IMR-90 (cell line): ENCODE measurements at regions not wholly inside any gene's neighbourhood (a gene's known extent, or its start where the extent isn't known, plus 50 kb on each side); places are given as distances from the start of the nearest gene placed in this dataset.

Experiments used
- ATAC-seq: fragments of 200-7000 bp; cut with Tn5 transposase; 2 replicates; pipeline ENCODE4 v1.9.1; 2020; ENCODE audit warnings: low read depth, mild to moderate bottlenecking, moderate library complexity
- BruUV-seq: library from RNA; stranded (reverse); fragments of 400-500 nt; replicated peaks from 2 replicates; lab custom pipeline; 2021; lab: Mats Ljungman, UMichigan
- CTCF ChIA-PET: fragments of 300-600 bp; formaldehyde crosslinking; extraction: SDS; loops from one replicate; lab custom pipeline; 2021; ENCODE audit warnings: antibody characterized with exemption; lab: Yijun Ruan, JAX
- POLR2A ChIA-PET: fragments of 300-600 bp; sonication (Branson Sonifier 250); formaldehyde crosslinking; loops from one replicate; lab custom pipeline; 2022; ENCODE audit warnings: antibody characterized with exemption; ENCODE audit not compliant: unreplicated experiment; lab: Charles Lee
- DNase-seq: peaks from one replicate; pipeline ENCODE4 v3.0.0; 2013
- H2AFZ ChIP-seq: replicated peaks from 2 replicates; pipeline ENCODE3; 2013; ENCODE audit warnings: low read length, mild to moderate bottlenecking; ENCODE audit not compliant: poor library complexity
- H2AK5ac ChIP-seq: 2 replicates; pipeline ENCODE4 v1.6.1; 2013; ENCODE audit warnings: low read depth, low read length, inconsistent platforms
- H2AK9ac ChIP-seq: replicated peaks from 2 replicates; pipeline ENCODE3; 2013; ENCODE audit warnings: mild to moderate bottlenecking, low read depth, low read length, moderate library complexity; ENCODE audit not compliant: poor library complexity
- H2BK120ac ChIP-seq: 2 replicates; pipeline ENCODE4 v1.6.1; 2013; ENCODE audit warnings: low read depth, low read length, inconsistent platforms
- H2BK15ac ChIP-seq: 3 replicates; pipeline ENCODE4 v1.6.1; 2013; ENCODE audit warnings: low read depth, low read length, inconsistent platforms
- H2BK20ac ChIP-seq: 2 replicates; pipeline ENCODE4 v1.6.1; 2013; ENCODE audit warnings: low read depth, mild to moderate bottlenecking, inconsistent platforms, low read length, moderate library complexity
- H2BK5ac ChIP-seq: 2 replicates; pipeline ENCODE4 v1.6.1; 2013; ENCODE audit warnings: mild to moderate bottlenecking, low read depth, low read length, inconsistent platforms; ENCODE audit not compliant: poor library complexity, severe bottlenecking
- H3K14ac ChIP-seq: replicated peaks from 2 replicates; pipeline ENCODE4 v1.6.1; 2013; ENCODE audit warnings: low read depth, low read length, inconsistent platforms
- H3K18ac ChIP-seq: 2 replicates; pipeline ENCODE4 v1.6.1; 2013; ENCODE audit warnings: low read depth, low read length, control low read depth
- H3K23ac ChIP-seq: 2 replicates; pipeline ENCODE4 v1.6.1; 2013; ENCODE audit warnings: low read depth, low read length, inconsistent platforms
- H3K27ac ChIP-seq: 2 replicates; pipeline ENCODE4 v1.5.1; 2013; ENCODE audit warnings: mild to moderate bottlenecking, control low read depth, low read length; ENCODE audit not compliant: insufficient read depth
- H3K27me3 ChIP-seq: 2 replicates; pipeline ENCODE4 v1.6.1; 2013; ENCODE audit warnings: low read length; ENCODE audit not compliant: control insufficient read depth, insufficient read depth
- H3K36me3 ChIP-seq: 2 replicates; pipeline ENCODE4 v1.6.1; 2013; ENCODE audit warnings: low read length, mixed read lengths; ENCODE audit not compliant: control insufficient read depth, insufficient read depth
- H3K4ac ChIP-seq: 2 replicates; pipeline ENCODE4 v1.6.1; 2013; ENCODE audit warnings: low read depth, low read length, inconsistent platforms
- H3K4me1 ChIP-seq: 2 replicates; pipeline ENCODE4 v1.6.1; 2013; ENCODE audit warnings: low read length, mixed read lengths; ENCODE audit not compliant: control insufficient read depth, insufficient read depth
- H3K4me2 ChIP-seq: 2 replicates; pipeline ENCODE4 v1.6.1; 2013; ENCODE audit warnings: low read depth, mild to moderate bottlenecking, control low read depth, low read length, moderate library complexity
- H3K4me3 ChIP-seq: 2 replicates; pipeline ENCODE4 v1.5.1; 2013; ENCODE audit warnings: low read depth, mild to moderate bottlenecking, control low read depth, low read length, moderate library complexity; ENCODE audit not compliant: insufficient read depth
- H3K56ac ChIP-seq: 2 replicates; pipeline ENCODE4 v1.6.1; 2013; ENCODE audit warnings: low read length, inconsistent platforms; ENCODE audit not compliant: insufficient read depth; ENCODE audit errors: extremely low read depth
- H3K79me1 ChIP-seq, 2 experiments: 2 replicates each; pipeline ENCODE4 v1.6.1; 2013; ENCODE audit warnings: low read length in 2 of 2, inconsistent platforms in 1 of 2, low read depth in 1 of 2
- H3K9ac ChIP-seq: 2 replicates; pipeline ENCODE4 v1.6.1; 2013; ENCODE audit warnings: low read depth, low read length, control low read depth
- H3K9me1 ChIP-seq: 2 replicates; pipeline ENCODE4 v1.6.1; 2013; ENCODE audit warnings: low read length, inconsistent platforms; ENCODE audit not compliant: insufficient read depth
- H3K9me3 ChIP-seq: 2 replicates; pipeline ENCODE4 v1.6.1; 2013; ENCODE audit warnings: low read length; ENCODE audit not compliant: control insufficient read depth, insufficient read depth
- H4K20me1 ChIP-seq: 2 replicates; pipeline ENCODE4 v1.6.1; 2013; ENCODE audit warnings: low read length, inconsistent platforms; ENCODE audit not compliant: insufficient read depth
- H4K5ac ChIP-seq: 2 replicates; pipeline ENCODE4 v1.6.1; 2013; ENCODE audit warnings: mild to moderate bottlenecking, low read depth, low read length, control low read depth
- H4K8ac ChIP-seq, 2 experiments: 2 replicates each; pipeline ENCODE4 v1.6.1; 2013; ENCODE audit warnings: low read depth in 2 of 2, low read length in 2 of 2, control low read depth in 1 of 2, inconsistent platforms in 1 of 2
- H4K91ac ChIP-seq: 2 replicates; pipeline ENCODE4 v1.6.1; 2013; ENCODE audit warnings: low read depth, low read length, inconsistent platforms; ENCODE audit not compliant: insufficient read depth
- BHLHE40 ChIP-seq: fragments of 150-350 bp; IDR thresholded peaks from 2 replicates; pipeline ENCODE4 v1.6.1; 2016; ENCODE audit warnings: mild to moderate bottlenecking, low read depth, low read length
- CHD1 ChIP-seq: IDR thresholded peaks from 2 replicates; pipeline ENCODE4 v1.6.1; 2012; ENCODE audit warnings: low read depth, low read length, improper control_type of control experiment
- CTCF ChIP-seq: conservative IDR thresholded peaks from 2 replicates; pipeline ENCODE4 v1.5.1; 2012; ENCODE audit warnings: mild to moderate bottlenecking, low read depth, low read length, improper control_type of control experiment
- ELK1 ChIP-seq: fragments of 150-350 bp; IDR thresholded peaks from 2 replicates; pipeline ENCODE4 v1.6.1; 2016; ENCODE audit warnings: low read depth, mild to moderate bottlenecking, low read length, moderate library complexity, borderline replicate concordance
- FOS ChIP-seq: fragments of 150-350 bp; IDR thresholded peaks from 2 replicates; pipeline ENCODE4 v1.6.1; 2016; ENCODE audit warnings: low read depth, low read length
- MAFK ChIP-seq: IDR thresholded peaks from 2 replicates; pipeline ENCODE4 v1.6.1; 2012; ENCODE audit warnings: low read depth, low read length, improper control_type of control experiment
- MAZ ChIP-seq: IDR thresholded peaks from 2 replicates; pipeline ENCODE4 v1.6.1; 2012; ENCODE audit warnings: low read depth, mild to moderate bottlenecking, low read length, improper control_type of control experiment, moderate library complexity, borderline replicate concordance
- NFE2L2 ChIP-seq: fragments of 150-350 bp; IDR thresholded peaks from 2 replicates; pipeline ENCODE4 v1.6.1; 2016; ENCODE audit warnings: low read depth, mild to moderate bottlenecking, low read length
- POLR2A ChIP-seq: IDR thresholded peaks from 2 replicates; pipeline ENCODE4 v1.6.1; 2012; ENCODE audit warnings: mild to moderate bottlenecking, low read depth, low read length
- RAD21 ChIP-seq: IDR thresholded peaks from 2 replicates; pipeline ENCODE4 v1.6.1; 2012; ENCODE audit warnings: low read length, improper control_type of control experiment
- SMC3 ChIP-seq: fragments of 150-350 bp; IDR thresholded peaks from 2 replicates; pipeline ENCODE4 v1.6.1; 2016; ENCODE audit warnings: low read depth, mild to moderate bottlenecking, antibody characterized with exemption, low read length, moderate library complexity
- WGBS, 2 experiments: methylation state at CpG; one replicate each; pipeline versions ENCODE4 v1.1.5 to v1.1.7; 2013; ENCODE audit warnings: missing lambda C conversion rate in 2 of 2; ENCODE audit not compliant: insufficient read length in 1 of 2; ENCODE audit errors: extremely low coverage in 2 of 2; 5-methylcytosine and 5-hydroxymethylcytosine counted together
- dilution Hi-C: fragments of 300-500 bp; cut with HindIII; formaldehyde crosslinking; loops from one replicate; pipeline ENCODE4 v1.14.3; 2018; ENCODE audit warnings: low sequenced_read_pairs; ENCODE audit not compliant: unreplicated experiment
- in situ Hi-C: fragments of 300-500 bp; cut with MboI; formaldehyde crosslinking; loops from 3 replicates; pipeline ENCODE4 v1.14.3; 2019; ENCODE audit warnings: low sequenced_read_pairs, inconsistent platforms, mixed read lengths
- intact Hi-C: fragments of 100-400 bp; cut with micrococcal nuclease; formaldehyde crosslinking; loops from 2 replicates; pipeline ENCODE4 v1.10.0; 2022

- TF ChIP-seq MAZ (0 out of 2 replicates have a peak, but pooled peaks have one; percentile 7), CHD1 (no peak; the same call in 1 of the 2 replicates)
These were observed 129.2 kb downstream of the HFE start (continued) for GRCh38 chr6:26216359-26216885.

GRCh38 chr6:26216886-26217713 is 129.9 kb downstream of the HFE start:
- Histone ChIP-seq H2BK5ac (peak overlapping the region; percentile 67), H3K79me1 (no peaks in the 10 kb centered on the region; a peak in 1 of 4 replicates), H3K4me1 (no peaks in the 10 kb centered on the region), H2AFZ (peak overlapping the region; percentile 85), H4K91ac (peak overlapping the region; percentile 57; the same call in 1 of the 2 replicates), H3K4me3 (peak overlapping the region; percentile 47), H4K20me1 (peaks cover 5% of the 10 kb centered on the region), H3K4ac (peak overlapping the region; percentile 50), H3K27me3 (no peaks in the 10 kb centered on the region), H3K56ac (peak overlapping the region; percentile 42; the same call in 1 of the 2 replicates), H3K9me1 (no peaks in the 10 kb centered on the region), H4K5ac (peak overlapping the region; percentile 32; the same call in 1 of the 2 replicates), H3K4me2 (peak overlapping the region; percentile 68), H3K9ac (peak overlapping the region; percentile 71), H3K18ac (peak overlapping the region; percentile 49; the same call in 1 of the 2 replicates), H3K27ac (peak overlapping the region; percentile 64), H3K14ac (peak overlapping the region; percentile 91), H2BK20ac (no peak overlapping the region), H2AK9ac (peak overlapping the region; percentile 21), H2BK15ac (no peak overlapping the region), H3K9me3 (no peaks in the 10 kb centered on the region), H3K36me3 (no peaks in the 10 kb centered on the region), H2AK5ac (no peak overlapping the region), H2BK120ac (peak overlapping the region; percentile 45), H4K8ac (peak overlapping the region in 1 of 2 experiments; percentile 56; a peak in 2 of 4 replicates), H3K23ac (peak overlapping the region; percentile 42)
- WGBS, 2 experiments, result 0% methylated on average over 23 of the region's 44 CpGs; no CpG with 5 or more reads in 1 of the 2 experiments
- in situ Hi-C loops (loop anchor here (25.0 kb wide), 1 partner anchor 1620 kb away; a partner anchor contains a TSS), dilution Hi-C loops (no loop called here), intact Hi-C loops (loop anchor here (1.0 kb wide), 2 partner anchors 7 to 12 kb away; no protein-coding TSS in a partner anchor)
- CTCF ChIA-PET, result interaction anchor here (0.6 to 1.6 kb wide), 3 partner anchors 9 to 18 kb away, joined by 3 to 5 read pairs (median 4); a partner anchor contains a TSS
- POLR2A ChIA-PET, result interaction anchor here (0.5 to 3.0 kb wide), 23 partner anchors 8 to 1676 kb away, joined by 3 to 50 read pairs (median 6); a partner anchor contains a TSS
- BruUV-seq, result TSS peak; percentile 100
- peak; percentile 53 for ATAC-seq
- peak; percentile 90 for DNase-seq
- peak; percentile 97 for TF ChIP-seq POLR2A
- no peak for TF ChIP-seq MAFK
- peak; percentile 33 for TF ChIP-seq RAD21
- no peak; the same call in 1 of the 2 replicates for TF ChIP-seq MAZ
- no peak for TF ChIP-seq NFE2L2
- TF ChIP-seq ELK1, result no peak
- TF ChIP-seq SMC3, result peak; percentile 24; the same call in 1 of the 2 replicates
- TF ChIP-seq CTCF, result peak; percentile 52
- no peak for TF ChIP-seq FOS
- TF ChIP-seq BHLHE40, result peak; percentile 91
